NOMO-1 (cell line): ENCODE measurements at regions not wholly inside any gene's neighbourhood (a gene's known extent, or its start where the extent isn't known, plus 50 kb on each side); places are given as distances from the start of the nearest gene placed in this dataset.

Source experiments
- DNase-seq, 2 experiments: peaks; one replicate each; lab custom pipeline; 2025; ENCODE audit not compliant: unreplicated experiment in 2 of 2; lab: John Stamatoyannopoulos, UW

DNA sequence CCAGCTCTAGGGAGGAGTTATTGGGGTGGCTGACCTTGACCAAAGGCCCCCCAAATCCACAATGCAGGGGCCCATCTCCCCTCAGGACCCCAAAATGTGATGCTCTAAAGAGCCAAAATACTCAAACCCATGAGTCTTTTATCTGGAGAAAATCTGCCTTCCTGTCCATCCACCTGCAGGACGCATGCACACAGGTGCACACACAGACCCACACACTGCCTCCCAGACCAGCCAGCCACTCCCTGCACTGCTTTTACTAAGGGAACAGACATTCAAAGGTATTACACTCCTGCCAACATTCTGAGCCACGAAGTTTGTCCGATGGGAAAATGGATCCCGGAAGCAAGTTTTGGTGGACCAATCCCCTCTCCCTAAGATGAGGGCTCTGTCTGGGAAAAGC is 76.1 kb upstream of the CDH5 start:
- DNase-seq = no peak

DNA sequence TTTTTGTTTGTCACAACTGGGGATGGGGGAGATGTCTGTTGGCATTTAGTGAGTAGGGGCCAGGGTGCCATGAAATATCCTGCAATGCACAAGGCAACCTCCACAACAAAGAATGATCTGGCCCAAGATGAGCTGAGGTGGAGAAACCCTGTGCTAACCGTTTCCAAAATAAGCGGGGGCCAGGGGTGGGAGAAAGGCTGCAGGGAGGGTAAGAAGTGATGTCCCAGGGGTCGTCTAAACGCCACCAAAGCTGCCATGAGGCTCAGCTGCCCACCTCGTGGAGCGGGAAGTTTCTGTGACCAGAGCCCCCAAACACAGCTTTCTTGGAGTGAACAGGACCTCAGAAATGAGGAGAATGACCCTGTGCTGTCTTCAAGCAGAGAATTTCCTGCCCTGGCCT is 76.5 kb upstream of the CDH5 start:
- no peak for DNase-seq

DNA sequence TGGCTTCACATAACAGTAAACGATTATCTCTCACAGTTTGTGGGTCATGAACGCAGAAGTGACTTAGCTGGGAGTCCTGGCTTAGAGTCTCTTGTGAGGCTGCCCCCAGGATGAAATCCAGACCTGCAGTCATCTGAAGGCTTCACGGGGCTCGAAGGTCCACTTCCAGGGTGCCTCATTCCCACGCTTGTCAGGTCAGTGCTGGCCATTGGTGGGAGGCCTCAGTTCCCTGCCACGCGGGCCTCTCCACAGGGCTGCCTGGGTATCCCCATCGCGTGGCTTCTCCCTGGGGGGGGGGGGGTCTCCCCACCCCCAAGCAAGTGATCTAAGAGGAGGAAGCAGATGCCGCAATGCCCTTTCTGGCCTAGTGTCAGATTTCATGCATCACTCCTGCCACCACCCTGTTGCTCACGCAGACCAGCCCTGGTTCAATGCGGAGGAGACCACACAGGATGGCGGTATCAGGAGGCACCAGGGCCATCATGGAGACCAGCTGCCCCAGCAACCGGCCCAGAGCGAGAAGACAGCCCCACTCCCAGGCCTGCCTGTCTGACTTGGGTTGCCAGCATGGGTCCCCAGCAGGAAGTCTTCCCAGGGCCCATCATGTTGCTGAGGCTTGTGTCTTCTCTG is 77.3 kb upstream of the CDH5 start:
- DNase-seq = no peak

- no peak for DNase-seq
Observed at GRCh38 chr16:66287926-66288325, 78.6 kb upstream of the CDH5 start.

GRCh38 chr16:66287416-66287815 is 79.1 kb upstream of the CDH5 start:
- DNase-seq = no peak

- no peak for DNase-seq
Observed at GRCh38 chr16:66286527-66286926, 80.0 kb upstream of the CDH5 start.

DNA sequence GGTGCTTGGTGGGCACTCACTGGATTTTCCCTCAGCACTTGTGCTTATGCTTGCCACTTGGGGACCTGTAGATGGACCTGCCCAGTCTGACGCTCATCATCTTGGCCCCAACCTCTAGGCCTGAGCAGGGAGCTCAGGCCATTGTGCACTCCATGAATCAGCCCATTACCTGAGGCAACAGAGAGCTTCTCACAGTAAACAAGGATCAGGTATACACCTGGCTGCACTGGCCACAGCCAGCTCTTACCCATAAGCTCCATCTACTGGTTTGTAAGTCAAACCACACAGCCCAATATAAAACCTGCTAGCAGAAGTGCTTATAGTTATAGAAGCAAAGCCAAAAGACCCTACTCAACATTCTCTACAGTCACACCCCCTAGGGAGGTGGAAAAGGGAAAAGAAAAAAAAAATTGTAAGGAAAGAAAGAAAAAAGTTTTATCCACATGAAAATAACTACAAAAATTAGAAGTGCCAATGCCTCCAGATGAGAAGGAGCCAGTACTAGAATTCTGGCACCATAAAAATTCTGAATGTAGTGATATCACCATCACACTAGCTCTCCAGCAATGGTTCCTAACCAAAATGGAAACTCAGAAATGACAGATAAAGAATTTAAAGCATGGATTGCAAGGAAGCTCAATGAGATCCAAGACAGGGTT is 87.8 kb upstream of the CDH5 start:
- DNase-seq = no peak

DNA sequence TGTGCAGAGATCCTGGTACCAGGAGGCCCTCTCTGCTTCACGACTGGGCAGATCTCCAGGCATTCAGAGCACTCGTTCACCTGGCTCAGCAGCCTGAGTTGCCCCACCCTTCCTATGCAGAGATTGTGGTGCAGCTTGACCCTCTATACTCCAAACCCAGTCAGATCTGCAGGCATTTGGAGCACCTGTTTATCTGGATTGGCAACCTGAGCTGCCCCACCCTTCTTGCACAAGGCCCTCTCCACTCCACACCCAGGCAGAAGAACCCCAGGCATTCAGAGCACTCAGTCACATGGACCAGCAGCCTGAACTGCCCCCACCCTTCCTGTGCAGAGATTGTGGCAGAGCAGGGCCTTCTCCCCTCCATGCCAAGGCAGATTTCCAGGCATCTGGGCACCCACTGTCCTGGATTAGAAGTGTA is 88.4 kb upstream of the CDH5 start:
- no peak for DNase-seq

- no peak for DNase-seq
Observed at GRCh38 chr16:66277311-66278070, 89.0 kb upstream of the CDH5 start.

GRCh38 chr16:66275775-66276428 is 90.6 kb upstream of the CDH5 start:
- no peak for DNase-seq

DNA sequence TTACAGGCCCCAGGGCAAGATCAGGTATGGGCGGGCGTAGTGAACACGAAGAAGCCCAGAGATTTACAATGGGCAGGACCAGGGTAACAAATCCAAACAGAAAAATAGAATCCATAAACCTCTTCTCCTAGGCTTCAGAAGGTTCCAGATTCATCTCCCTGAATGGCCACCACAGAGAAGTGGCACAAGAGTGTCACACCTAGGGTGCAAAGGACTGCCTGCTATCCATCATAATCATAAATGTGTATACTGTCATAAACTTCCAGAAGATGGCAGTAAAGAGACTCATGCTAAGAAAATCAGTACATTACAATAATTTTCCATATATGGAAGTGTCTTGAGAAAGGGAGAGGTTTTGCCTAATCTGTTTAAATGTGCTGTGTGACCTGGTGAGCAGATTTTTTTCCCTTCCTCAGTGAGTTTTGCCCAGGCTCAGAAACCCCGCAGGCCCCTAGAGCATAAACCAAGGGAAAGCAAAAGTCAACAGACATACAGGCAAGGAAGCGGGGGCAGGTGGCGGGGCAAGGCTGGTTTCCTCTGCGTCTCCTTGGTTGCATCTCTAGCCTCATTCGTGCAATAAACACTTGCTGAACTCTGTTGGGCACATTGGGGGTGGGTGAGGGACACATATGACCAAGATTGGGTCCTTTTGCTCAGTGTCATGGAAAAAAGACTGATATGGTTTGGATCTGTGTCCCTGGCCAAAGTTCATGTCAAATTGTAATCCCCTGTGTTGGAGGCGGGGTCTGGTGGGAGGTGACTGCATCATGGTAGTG is 92.0 kb upstream of the CDH5 start:
- DNase-seq = peak; percentile 6 to 58

GRCh38 chr16:66273644-66274334 is 92.7 kb upstream of the CDH5 start:
- no peak for DNase-seq

DNA sequence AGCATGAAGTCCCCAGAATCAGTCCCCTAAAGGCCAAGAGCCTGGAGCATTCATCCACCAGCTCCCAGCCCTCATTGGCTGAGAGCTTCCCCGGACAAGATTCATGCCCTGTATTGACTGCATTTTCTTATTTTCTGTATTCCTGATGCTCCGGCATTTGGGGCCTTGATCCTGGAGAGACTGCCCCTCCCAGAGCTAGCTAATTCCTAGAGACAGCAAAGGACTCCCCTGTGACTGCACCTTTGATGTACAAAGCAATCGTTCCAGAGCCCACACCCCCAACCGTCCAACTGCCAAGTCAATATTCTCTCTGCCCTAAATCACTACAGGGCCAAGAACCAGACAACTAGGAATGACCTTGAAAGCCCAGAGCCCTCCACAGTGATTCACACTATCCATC is 93.4 kb upstream of the CDH5 start:
- DNase-seq = no peak

DNA sequence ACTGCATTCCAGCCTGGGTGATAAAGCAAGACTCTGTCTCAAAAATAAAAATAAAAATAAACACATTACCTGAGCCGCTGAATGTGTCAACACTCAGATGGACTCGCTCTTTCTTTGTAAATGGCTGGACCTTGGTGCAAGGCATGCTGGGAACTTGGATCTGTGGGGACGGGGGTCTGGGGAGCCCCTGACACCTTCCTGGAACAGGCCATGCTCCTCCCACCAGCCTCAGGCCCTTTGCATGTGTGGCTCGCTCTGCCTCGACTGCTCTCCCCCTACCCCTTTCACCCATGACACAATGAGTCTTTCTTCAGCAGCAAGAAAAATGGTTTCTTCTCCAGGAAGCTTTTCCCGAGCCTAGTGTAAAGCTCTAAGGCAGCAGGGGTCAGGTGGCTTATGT is 94.0 kb upstream of the CDH5 start:
- DNase-seq = no peak

GRCh38 chr16:66271074-66272060 is 95.1 kb upstream of the CDH5 start:
- DNase-seq = no peak

- DNase-seq = peak; percentile 69 to 75
Observed at GRCh38 chr16:66270333-66270927, 96.1 kb upstream of the CDH5 start.

DNA sequence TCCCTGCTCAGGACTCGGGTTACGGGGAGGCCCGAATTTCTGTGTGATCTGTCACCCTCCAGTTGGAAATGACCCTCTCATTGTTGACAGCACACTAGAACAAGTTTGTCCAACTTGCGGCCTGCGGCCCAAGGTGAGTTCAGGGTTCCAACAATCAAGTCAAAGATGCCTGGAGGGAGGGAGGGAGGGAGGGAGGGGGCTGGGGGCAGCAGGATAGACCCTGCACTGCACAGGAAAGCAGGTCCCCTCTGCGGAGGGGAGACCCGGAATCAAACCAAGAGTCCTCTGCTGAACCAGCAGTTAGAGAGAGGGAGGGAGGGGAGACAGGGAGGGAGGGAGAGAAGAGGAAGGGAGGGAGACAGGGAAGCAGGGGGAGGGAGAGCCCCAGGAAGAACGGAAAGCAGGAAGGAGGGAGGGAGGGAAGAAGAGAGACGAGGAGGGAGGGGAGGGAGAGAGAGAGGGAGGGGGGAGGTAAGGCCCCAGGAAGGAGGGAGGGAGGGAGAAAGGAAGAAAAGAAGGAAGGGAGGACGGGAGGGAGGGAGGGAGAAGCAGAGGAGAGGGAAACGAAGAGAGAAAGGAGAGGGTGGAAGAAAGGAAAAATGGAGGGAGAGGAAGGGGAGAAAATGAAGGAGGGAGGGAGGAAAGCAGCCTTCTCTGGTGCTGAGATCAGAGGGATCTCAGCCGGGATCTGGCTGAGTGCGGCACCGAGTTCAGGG is 96.7 kb upstream of the CDH5 start:
- no peak for DNase-seq
